ENCODE measurements at regions not wholly inside any gene's neighbourhood (a gene's known extent, or its start where the extent isn't known, plus 50 kb on each side); places are given as distances from the start of the nearest gene placed in this dataset.

- DNase-seq = no peak
These were observed 1145.7 kb upstream of the NXPH2 start for GRCh38 chr2:139925903-139926302.

GRCh38 chr2:139924070-139924469 is 1143.9 kb upstream of the NXPH2 start:
- DNase-seq = no peak

- no peak for DNase-seq
These were observed 1138.8 kb upstream of the NXPH2 start for GRCh38 chr2:139918982-139919381.

- DNase-seq = no peak
These were observed 1137.6 kb upstream of the NXPH2 start for GRCh38 chr2:139917690-139918384.

GRCh38 chr2:139916822-139917221 is 1136.6 kb upstream of the NXPH2 start:
- no peak for DNase-seq

GRCh38 chr2:139911160-139911559 is 1131.0 kb upstream of the NXPH2 start:
- DNase-seq = no peak

- no peak for DNase-seq
These were observed 1128.9 kb upstream of the NXPH2 start for GRCh38 chr2:139909136-139909535.

- no peak for DNase-seq
These were observed 1125.4 kb upstream of the NXPH2 start for GRCh38 chr2:139905624-139906023.

GRCh38 chr2:139891636-139892035 is 1111.4 kb upstream of the NXPH2 start:
- DNase-seq = no peak

GRCh38 chr2:139885921-139886498 is 1105.8 kb upstream of the NXPH2 start:
- no peak for DNase-seq

GRCh38 chr2:139876964-139877363 is 1096.8 kb upstream of the NXPH2 start:
- DNase-seq = no peak

- DNase-seq = no peak
These were observed 1096.1 kb upstream of the NXPH2 start for GRCh38 chr2:139876321-139876720.

- DNase-seq = no peak
These were observed 1092.3 kb upstream of the NXPH2 start for GRCh38 chr2:139872503-139872902.

- DNase-seq = no peak
These were observed 1091.8 kb upstream of the NXPH2 start for GRCh38 chr2:139872032-139872431.

GRCh38 chr2:139867601-139868226 is 1087.5 kb upstream of the NXPH2 start:
- no peak for DNase-seq

- no peak for DNase-seq
These were observed 1084.7 kb upstream of the NXPH2 start for GRCh38 chr2:139864821-139865302.

GRCh38 chr2:139854769-139855483 is 1074.7 kb upstream of the NXPH2 start:
- DNase-seq = no peak

- DNase-seq = no peak
These were observed 1070.2 kb upstream of the NXPH2 start for GRCh38 chr2:139850254-139850890.

- no peak for DNase-seq
These were observed 1056.6 kb upstream of the NXPH2 start for GRCh38 chr2:139836769-139837168.

- DNase-seq = no peak
These were observed 1054.9 kb upstream of the NXPH2 start for GRCh38 chr2:139835101-139835500.

- DNase-seq = no peak
These were observed 1047.8 kb upstream of the NXPH2 start for GRCh38 chr2:139828011-139828410.

GRCh38 chr2:139825726-139826125 is 1045.5 kb upstream of the NXPH2 start:
- no peak for DNase-seq

GRCh38 chr2:139819273-139819796 is 1039.1 kb upstream of the NXPH2 start:
- no peak for DNase-seq

Data from NCI-H748 treated with DMSO at 0.1 percent for 48 hours (cell line).